GM10266 (cell line): ENCODE measurements at regions not wholly inside any gene's neighbourhood (a gene's known extent, or its start where the extent isn't known, plus 50 kb on each side); places are given as distances from the start of the nearest gene placed in this dataset.
"Not testable (repeated sequence)": the region's sequence is repeated elsewhere in the genome, so short reads cannot be mapped to it uniquely, and the experiment has no call there.

ENCODE experiments used
- DNase-seq: peaks from one replicate; pipeline ENCODE4 v3.0.0; 2012; ENCODE audit errors: extremely low spot score
- TF ChIP-seq, protein P1 (sequence below): IDR thresholded peaks from 2 replicates; pipeline ENCODE4 v1.5.1; 2012; ENCODE audit warnings: mild to moderate bottlenecking, low read depth; ENCODE audit not compliant: control insufficient read depth, insufficient read depth; ENCODE audit errors: missing control alignments

GRCh38 chr18:75857558-75857957, 430.1 kb upstream of the SMIM21 start:
- TF ChIP-seq, protein P1, sequence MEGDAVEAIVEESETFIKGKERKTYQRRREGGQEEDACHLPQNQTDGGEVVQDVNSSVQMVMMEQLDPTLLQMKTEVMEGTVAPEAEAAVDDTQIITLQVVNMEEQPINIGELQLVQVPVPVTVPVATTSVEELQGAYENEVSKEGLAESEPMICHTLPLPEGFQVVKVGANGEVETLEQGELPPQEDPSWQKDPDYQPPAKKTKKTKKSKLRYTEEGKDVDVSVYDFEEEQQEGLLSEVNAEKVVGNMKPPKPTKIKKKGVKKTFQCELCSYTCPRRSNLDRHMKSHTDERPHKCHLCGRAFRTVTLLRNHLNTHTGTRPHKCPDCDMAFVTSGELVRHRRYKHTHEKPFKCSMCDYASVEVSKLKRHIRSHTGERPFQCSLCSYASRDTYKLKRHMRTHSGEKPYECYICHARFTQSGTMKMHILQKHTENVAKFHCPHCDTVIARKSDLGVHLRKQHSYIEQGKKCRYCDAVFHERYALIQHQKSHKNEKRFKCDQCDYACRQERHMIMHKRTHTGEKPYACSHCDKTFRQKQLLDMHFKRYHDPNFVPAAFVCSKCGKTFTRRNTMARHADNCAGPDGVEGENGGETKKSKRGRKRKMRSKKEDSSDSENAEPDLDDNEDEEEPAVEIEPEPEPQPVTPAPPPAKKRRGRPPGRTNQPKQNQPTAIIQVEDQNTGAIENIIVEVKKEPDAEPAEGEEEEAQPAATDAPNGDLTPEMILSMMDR = no peak
- no peak for DNase-seq

- DNase-seq = no peak
- TF ChIP-seq, protein P1 = no peak
Observed at GRCh38 chr18:75854808-75855207, 427.3 kb upstream of the SMIM21 start.

- no peak for DNase-seq
Observed at GRCh38 chr18:75854174-75854573, 426.7 kb upstream of the SMIM21 start.

DNA sequence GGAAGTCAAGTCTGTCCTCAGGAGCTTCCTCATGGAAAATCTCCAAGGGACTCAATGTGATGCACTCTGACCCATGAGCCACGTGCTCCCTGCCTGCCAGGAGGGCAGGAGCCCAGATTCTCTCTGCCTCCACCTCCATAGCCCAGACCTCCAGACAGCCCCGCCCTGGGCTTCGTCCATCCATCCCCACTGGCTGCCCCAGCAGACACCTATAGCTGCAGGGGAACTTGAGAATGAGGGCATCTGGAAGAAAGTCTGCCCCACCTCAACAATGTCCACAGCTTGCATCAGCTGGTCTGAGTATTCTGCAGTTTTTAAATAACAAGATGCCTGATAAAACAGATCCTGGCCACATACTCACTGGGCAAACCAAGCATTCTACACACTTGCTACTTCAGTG, 418.8 kb upstream of the SMIM21 start:
- no peak for DNase-seq
- TF ChIP-seq, protein P1 = no peak

More at GRCh38 chr18:75854174-75854573, 426.7 kb upstream of the SMIM21 start:
- TF ChIP-seq, protein P1 = peak; percentile 42

GRCh38 chr18:75845413-75845812, 417.9 kb upstream of the SMIM21 start:
- DNase-seq = no peak
- TF ChIP-seq, protein P1 = no peak

DNA sequence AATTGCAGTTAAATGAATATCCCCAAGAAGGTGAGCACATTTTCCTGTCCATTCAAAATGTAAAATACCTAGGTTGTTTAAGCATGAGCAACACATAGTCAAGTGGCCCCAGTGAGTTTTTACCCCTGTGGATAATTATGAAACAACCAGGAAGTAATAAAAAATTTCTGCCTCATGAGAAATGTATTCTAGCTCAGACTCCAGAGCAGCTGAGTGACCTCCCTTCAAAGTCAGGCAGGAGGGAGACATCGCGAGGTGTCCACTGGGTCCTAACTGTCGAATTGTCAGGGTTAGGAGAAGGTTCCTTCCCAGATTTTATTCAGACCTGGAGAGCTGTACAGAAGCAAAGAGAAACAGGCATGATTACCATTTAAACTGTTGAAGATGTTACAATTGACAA, 416.6 kb upstream of the SMIM21 start:
- TF ChIP-seq, protein P1 = no peak
- no peak for DNase-seq

DNA sequence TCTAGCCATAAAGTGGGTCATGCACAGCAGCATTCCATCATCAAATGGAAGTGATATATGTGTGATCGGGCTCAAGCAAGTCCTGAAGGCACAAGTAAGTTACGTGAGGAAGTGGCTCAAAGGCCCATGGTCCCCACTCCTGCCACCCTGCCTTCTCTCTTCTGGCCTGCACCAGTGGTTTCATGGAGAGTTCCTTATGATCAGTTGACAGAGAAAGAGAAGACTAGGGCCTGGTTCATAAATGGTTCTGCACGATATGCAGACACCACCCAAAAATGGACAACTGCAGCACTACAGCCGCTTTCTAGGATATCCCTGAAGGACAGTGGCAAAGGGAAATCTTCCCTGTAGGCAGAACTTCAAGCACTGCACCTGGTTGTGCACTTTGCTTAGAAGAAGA, 412.6 kb upstream of the SMIM21 start:
- TF ChIP-seq, protein P1 = no peak
- no peak for DNase-seq

- DNase-seq = not testable (repeated sequence)
Observed at GRCh38 chr18:75839686-75840085, 412.2 kb upstream of the SMIM21 start.
